ENCODE measurements at regions not wholly inside any gene's neighbourhood (a gene's known extent, or its start where the extent isn't known, plus 50 kb on each side); places are given as distances from the start of the nearest gene placed in this dataset.
"Not testable (repeated sequence)": the region's sequence is repeated elsewhere in the genome, so short reads cannot be mapped to it uniquely, and the experiment has no call there.

GRCh38 chr6:4225161-4225872 lies 89.9 kb upstream of the ECI2 start:
- no peak for DNase-seq (ENCODE audit: extremely low read depth, low read depth, low spot score)

GRCh38 chr6:4224067-4224978 lies 88.9 kb upstream of the ECI2 start:
- DNase-seq (ENCODE audit: extremely low read depth, low read depth, low spot score), result no peak

- DNase-seq (ENCODE audit: extremely low read depth, low read depth, low spot score), result no peak
Observed at GRCh38 chr6:4220558-4220957, 85.2 kb upstream of the ECI2 start.

- not testable (repeated sequence) for DNase-seq (ENCODE audit: extremely low read depth, low read depth, low spot score)
Observed at GRCh38 chr6:4218619-4219317, 83.4 kb upstream of the ECI2 start.

GRCh38 chr6:4212588-4212987 lies 77.2 kb upstream of the ECI2 start:
- no peak for DNase-seq (ENCODE audit: extremely low read depth, low read depth, low spot score)

- peak; percentile 47 for DNase-seq (ENCODE audit: extremely low read depth, low read depth, low spot score)
Observed at GRCh38 chr6:4210629-4211419, 75.4 kb upstream of the ECI2 start.

- no peak for DNase-seq (ENCODE audit: extremely low read depth, low read depth, low spot score)
Observed at GRCh38 chr6:4209196-4209595, 73.8 kb upstream of the ECI2 start.

- DNase-seq (ENCODE audit: extremely low read depth, low read depth, low spot score), result no peak
Observed at GRCh38 chr6:4208158-4208557, 72.8 kb upstream of the ECI2 start.

GRCh38 chr6:4203642-4204417 lies 68.5 kb upstream of the ECI2 start:
- DNase-seq (ENCODE audit: extremely low read depth, low read depth, low spot score), result not testable (repeated sequence)

GRCh38 chr6:4192627-4193026 lies 57.3 kb upstream of the ECI2 start:
- DNase-seq (ENCODE audit: extremely low read depth, low read depth, low spot score), result no peak

- DNase-seq (ENCODE audit: extremely low read depth, low read depth, low spot score), result no peak
Observed at GRCh38 chr6:4192173-4192572, 56.8 kb upstream of the ECI2 start.

- no peak for DNase-seq (ENCODE audit: extremely low read depth, low read depth, low spot score)
Observed at GRCh38 chr6:4191271-4191721, 55.9 kb upstream of the ECI2 start.

- DNase-seq (ENCODE audit: extremely low read depth, low read depth, low spot score), result no peak
Observed at GRCh38 chr6:4189249-4189648, 53.9 kb upstream of the ECI2 start.

- DNase-seq (ENCODE audit: extremely low read depth, low read depth, low spot score), result no peak
Observed at GRCh38 chr6:4188801-4189200, 53.4 kb upstream of the ECI2 start.

- DNase-seq (ENCODE audit: extremely low read depth, low read depth, low spot score), result no peak
Observed at GRCh38 chr6:4187480-4187879, 52.1 kb upstream of the ECI2 start.

- no peak for DNase-seq (ENCODE audit: extremely low read depth, low read depth, low spot score)
Observed at GRCh38 chr6:4186385-4186784, 51.0 kb upstream of the ECI2 start.

GRCh38 chr6:4185846-4186245 lies 50.5 kb upstream of the ECI2 start:
- DNase-seq (ENCODE audit: extremely low read depth, low read depth, low spot score), result no peak

GRCh38 chr6:4185419-4185818 lies 50.0 kb upstream of the ECI2 start:
- no peak for DNase-seq (ENCODE audit: extremely low read depth, low read depth, low spot score)

All from glomerular endothelial cell (primary cell).